Left colon (tissue), 2 donors: ENCODE measurements at regions not wholly inside any gene's neighbourhood (a gene's known extent, or its start where the extent isn't known, plus 50 kb on each side); places are given as distances from the start of the nearest gene placed in this dataset.

Experiments used
- ATAC-seq: fragments of 200-7000 bp; cut with Tn5 transposase; one replicate; pipeline ENCODE4 v1.9.1; 2020; ENCODE audit warnings: mild to moderate bottlenecking, moderate library complexity
- DNase-seq, 2 donors: peaks; one replicate each; pipeline ENCODE4 v3.0.0-alpha.2; 2020
- intact Hi-C, 2 donors: fragments of 100-400 bp; cut with DNase I in 1 of 2; cut with micrococcal nuclease in 1 of 2; formaldehyde crosslinking; loops; one replicate each; pipeline versions ENCODE4 v1.11.2 to v1.14.0; 2022; cut with DNase I, micrococcal nuclease
- donor health status: DM: no; HTN: no; CAD: no.
- donor health status: DM: yes; HTN: yes; CAD: no.

- intact Hi-C loops = no loop called here
- no peak for ATAC-seq
- peak in 1 of 2 donors; percentile 17 for DNase-seq
Measured at GRCh38 chr14:104359301-104359968, 220.1 kb upstream of the C14orf180 start.

GRCh38 chr14:104359969-104360442 lies 219.6 kb upstream of the C14orf180 start:
- peak in 1 of 2 donors; percentile 18 for DNase-seq
- intact Hi-C loops = no loop called here
- no peak for ATAC-seq

GRCh38 chr14:104360501-104360900 lies 219.1 kb upstream of the C14orf180 start:
- intact Hi-C loops = no loop called here
- DNase-seq (peak in 1 of 2 donors; percentile 6), ATAC-seq (no peak)

- DNase-seq (peak in 1 of 2 donors; percentile 15), ATAC-seq (no peak)
- intact Hi-C loops = no loop called here
Measured at GRCh38 chr14:104361101-104361591, 218.4 kb upstream of the C14orf180 start.

- no peak for ATAC-seq
- DNase-seq = peak in 1 of 2 donors; percentile 22
- intact Hi-C loops = no loop called here
Measured at GRCh38 chr14:104361921-104362681, 217.5 kb upstream of the C14orf180 start.

- intact Hi-C loops = no loop called here
- DNase-seq (no peak), ATAC-seq (no peak)
Measured at GRCh38 chr14:104362761-104363605, 216.6 kb upstream of the C14orf180 start.

- no peak for ATAC-seq
- intact Hi-C loops = no loop called here
- peak in 1 of 2 donors; percentile 55 for DNase-seq
Measured at GRCh38 chr14:104363891-104364760, 215.4 kb upstream of the C14orf180 start.

- intact Hi-C loops = no loop called here
- DNase-seq (no peak), ATAC-seq (no peak)
Measured at GRCh38 chr14:104364830-104365229, 214.7 kb upstream of the C14orf180 start.

GRCh38 chr14:104366931-104367865 lies 212.4 kb upstream of the C14orf180 start:
- DNase-seq = no peak
- intact Hi-C loops = no loop called here
- ATAC-seq = no peak

- DNase-seq (no peak), ATAC-seq (no peak)
- intact Hi-C loops = no loop called here
Measured at GRCh38 chr14:104367866-104368750, 211.5 kb upstream of the C14orf180 start.

GRCh38 chr14:104368751-104369100 lies 210.8 kb upstream of the C14orf180 start:
- DNase-seq (no peak), ATAC-seq (no peak)
- intact Hi-C loops = no loop called here

- intact Hi-C loops = no loop called here
- DNase-seq (no peak), ATAC-seq (no peak)
Measured at GRCh38 chr14:104369208-104369607, 210.4 kb upstream of the C14orf180 start.

- intact Hi-C loops = no loop called here
- DNase-seq = peak in 1 of 2 donors; percentile 34
- ATAC-seq = peak; percentile 85
Measured at GRCh38 chr14:104370256-104370870, 209.2 kb upstream of the C14orf180 start.

- ATAC-seq (no peak), DNase-seq (no peak)
- intact Hi-C loops = no loop called here
Measured at GRCh38 chr14:104371031-104371430, 208.5 kb upstream of the C14orf180 start.

- no peak for DNase-seq
- no peak for ATAC-seq
- intact Hi-C loops = no loop called here
Measured at GRCh38 chr14:104371917-104372316, 207.6 kb upstream of the C14orf180 start.
